C4-2B (cell line): ENCODE measurements at regions not wholly inside any gene's neighbourhood (a gene's known extent, or its start where the extent isn't known, plus 50 kb on each side); places are given as distances from the start of the nearest gene placed in this dataset.

ENCODE experiments used
- ZFX ChIP-seq: fragments of 450-650 bp; IDR thresholded peaks from 2 replicates; pipeline ENCODE4 v1.6.1; 2017
- TF ChIP-seq, protein P1 (sequence below): fragments of 450-650 bp; conservative IDR thresholded peaks from 2 replicates; pipeline ENCODE4 v1.5.1; 2017; ENCODE audit warnings: mild to moderate bottlenecking

DNA sequence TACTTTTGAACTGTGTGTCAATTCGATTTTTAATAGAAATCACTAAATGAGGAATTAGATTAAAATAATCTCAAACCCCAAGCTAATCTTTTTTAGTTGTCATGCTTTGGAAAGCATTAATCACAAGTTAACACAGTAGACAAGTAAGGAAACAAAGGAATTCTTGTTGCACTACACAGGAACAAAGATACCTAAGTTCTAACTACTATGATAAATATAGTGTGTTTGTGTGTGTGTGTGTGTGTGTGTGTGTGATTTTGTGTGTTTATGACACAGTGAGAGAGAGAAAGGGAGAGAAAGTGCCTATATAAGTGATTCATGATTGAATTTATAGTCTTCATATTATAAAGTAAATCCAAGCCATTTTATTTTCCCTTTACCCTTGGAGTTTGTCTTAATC lies 931.4 kb downstream of the PCDH7 start:
- TF ChIP-seq, protein P1, sequence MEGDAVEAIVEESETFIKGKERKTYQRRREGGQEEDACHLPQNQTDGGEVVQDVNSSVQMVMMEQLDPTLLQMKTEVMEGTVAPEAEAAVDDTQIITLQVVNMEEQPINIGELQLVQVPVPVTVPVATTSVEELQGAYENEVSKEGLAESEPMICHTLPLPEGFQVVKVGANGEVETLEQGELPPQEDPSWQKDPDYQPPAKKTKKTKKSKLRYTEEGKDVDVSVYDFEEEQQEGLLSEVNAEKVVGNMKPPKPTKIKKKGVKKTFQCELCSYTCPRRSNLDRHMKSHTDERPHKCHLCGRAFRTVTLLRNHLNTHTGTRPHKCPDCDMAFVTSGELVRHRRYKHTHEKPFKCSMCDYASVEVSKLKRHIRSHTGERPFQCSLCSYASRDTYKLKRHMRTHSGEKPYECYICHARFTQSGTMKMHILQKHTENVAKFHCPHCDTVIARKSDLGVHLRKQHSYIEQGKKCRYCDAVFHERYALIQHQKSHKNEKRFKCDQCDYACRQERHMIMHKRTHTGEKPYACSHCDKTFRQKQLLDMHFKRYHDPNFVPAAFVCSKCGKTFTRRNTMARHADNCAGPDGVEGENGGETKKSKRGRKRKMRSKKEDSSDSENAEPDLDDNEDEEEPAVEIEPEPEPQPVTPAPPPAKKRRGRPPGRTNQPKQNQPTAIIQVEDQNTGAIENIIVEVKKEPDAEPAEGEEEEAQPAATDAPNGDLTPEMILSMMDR: no peak
- no peak for TF ChIP-seq ZFX
